GM21423 (cell line): ENCODE measurements at regions not wholly inside any gene's neighbourhood (a gene's known extent, or its start where the extent isn't known, plus 50 kb on each side); places are given as distances from the start of the nearest gene placed in this dataset.

ENCODE experiments used
- ATAC-seq: cut with Tn5 transposase; IDR thresholded peaks from one replicate; pipeline ENCODE4 v1.9.1; 2021; ENCODE audit warnings: mild to moderate bottlenecking, moderate library complexity; ENCODE audit not compliant: unreplicated experiment

- ATAC-seq, result no peak
These were observed 65.8 kb upstream of the FRMD4A start for GRCh38 chr10:14396411-14397048.

DNA sequence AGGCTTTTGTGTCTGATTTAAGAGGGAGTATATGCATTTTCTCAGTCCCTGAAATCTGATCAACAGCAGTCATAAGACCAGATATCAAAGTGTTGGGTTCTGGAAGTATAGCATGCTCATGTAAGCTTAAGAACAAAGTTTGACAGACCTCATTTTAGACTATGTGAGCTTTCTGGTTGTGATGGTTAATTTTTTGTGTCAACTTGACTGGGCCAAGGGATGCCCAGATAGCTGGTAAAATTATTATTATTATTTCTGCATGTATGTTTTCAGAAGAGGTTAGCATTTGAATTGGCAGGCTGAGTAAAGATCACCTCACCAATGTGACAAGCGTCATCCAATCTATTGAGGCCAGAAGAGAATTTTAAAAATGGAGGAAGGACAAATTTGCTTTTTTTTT lies 63.5 kb upstream of the FRMD4A start:
- ATAC-seq, result no peak

DNA sequence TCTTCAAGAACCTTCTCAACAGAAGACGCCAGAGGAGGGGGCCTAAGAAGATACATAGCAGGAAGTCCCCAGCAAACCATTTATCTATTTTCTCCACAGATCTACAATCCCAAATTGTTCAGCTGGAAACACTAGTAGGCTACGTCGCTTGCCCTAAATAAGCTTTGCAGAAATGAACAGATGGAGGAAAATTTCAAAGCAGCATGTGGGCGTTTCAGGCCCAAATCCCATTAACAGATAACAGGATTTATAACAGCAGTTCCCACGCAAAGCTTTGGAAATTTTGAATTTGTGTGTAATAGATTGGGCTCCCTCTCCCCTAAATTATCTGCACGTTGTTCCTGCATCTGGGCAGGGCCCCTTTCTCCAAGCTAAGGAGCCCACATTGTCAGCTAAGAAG lies 60.6 kb upstream of the FRMD4A start:
- no peak for ATAC-seq

DNA sequence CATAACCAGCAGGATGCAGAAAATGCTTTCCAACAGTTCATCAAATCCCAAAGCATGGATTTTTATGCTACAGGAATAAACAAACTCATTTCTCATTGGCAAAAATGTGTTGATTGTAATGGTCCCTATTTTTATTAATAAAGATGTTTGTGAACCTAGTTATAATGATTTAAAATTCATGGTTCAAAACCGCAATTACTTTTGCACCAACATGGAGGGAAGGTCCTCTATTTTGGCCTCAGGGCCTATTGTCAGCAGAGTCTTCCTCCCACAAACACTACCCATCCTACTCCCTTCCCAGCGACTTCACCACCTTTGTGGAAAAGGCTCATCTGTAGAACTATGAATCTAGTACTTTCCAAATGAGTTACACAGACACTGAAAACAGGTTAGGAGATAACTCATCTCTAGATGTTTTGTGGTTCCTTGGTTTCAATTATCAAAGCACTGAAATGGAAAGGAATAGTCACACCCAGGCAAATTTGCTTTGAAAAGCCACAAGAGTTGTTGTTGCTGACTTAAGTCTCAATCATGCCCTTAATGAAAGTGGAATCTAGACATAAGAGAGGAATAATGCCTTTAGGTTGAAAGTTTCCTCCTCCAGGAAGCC lies 59.4 kb upstream of the FRMD4A start:
- ATAC-seq, result peak; percentile 85

- no peak for ATAC-seq
These were observed 55.2 kb upstream of the FRMD4A start for GRCh38 chr10:14385596-14386593.

DNA sequence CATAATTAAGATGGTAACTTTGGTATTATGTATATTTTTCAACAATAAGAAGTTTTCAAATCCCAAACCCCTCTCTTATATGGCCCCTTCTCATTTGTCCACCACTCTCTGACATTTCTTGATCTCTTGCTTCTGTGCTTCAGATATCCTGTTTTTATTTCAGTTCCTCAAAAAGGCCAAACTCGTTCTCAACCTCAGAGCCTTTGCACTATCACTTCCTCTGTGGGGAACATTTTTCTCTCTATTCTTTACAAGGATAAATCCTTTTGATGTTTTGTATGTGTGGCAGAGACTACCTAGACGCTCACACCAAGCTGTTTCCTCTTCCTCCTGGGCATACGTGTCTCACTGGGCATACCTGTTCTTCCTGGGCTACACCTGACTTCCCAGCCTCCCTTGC lies 54.2 kb upstream of the FRMD4A start:
- ATAC-seq, result no peak

- ATAC-seq, result no peak
These were observed 53.5 kb upstream of the FRMD4A start for GRCh38 chr10:14384116-14384730.

DNA sequence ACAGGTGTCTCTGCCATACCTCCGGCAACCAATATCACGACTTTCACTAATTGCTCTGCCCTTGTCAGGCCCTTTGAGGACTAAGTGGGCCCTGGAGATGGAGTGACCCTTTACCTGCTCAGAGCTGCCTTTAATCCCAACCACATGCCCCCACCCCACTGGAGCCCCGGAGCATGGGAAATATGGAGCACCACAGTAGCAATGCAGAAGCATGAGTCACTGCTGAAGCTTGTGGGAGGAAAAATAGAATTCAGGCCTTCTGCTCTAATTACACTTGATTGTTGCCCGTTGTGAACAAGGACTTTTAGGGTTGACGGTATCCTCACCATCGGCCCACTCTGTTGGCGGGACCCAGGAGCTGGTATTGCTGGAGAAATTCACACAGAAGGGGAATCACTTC lies 52.5 kb upstream of the FRMD4A start:
- no peak for ATAC-seq

GRCh38 chr10:14382531-14382930 lies 51.8 kb upstream of the FRMD4A start:
- no peak for ATAC-seq

DNA sequence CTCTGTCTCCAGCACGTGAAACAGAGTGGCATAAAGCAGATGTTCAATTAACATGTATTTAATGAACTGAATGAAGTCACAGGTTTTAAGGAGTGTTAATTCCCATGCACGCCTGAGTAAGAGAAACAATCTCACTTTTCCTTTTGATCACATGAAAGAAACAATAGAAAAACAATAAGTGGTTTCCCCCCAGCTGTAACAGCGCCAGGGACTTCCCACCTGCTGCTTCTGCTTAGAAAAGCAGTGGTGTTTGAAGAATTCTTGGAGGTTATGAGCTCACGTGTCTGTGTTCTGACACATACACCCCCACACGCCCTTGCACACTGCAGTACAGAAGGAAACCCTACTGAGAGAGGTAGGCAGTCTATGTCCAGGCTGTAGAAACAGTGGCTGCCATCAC lies 51.3 kb upstream of the FRMD4A start:
- ATAC-seq, result peak; percentile 51

- ATAC-seq, result no peak
These were observed 50.8 kb upstream of the FRMD4A start for GRCh38 chr10:14381475-14381874.

DNA sequence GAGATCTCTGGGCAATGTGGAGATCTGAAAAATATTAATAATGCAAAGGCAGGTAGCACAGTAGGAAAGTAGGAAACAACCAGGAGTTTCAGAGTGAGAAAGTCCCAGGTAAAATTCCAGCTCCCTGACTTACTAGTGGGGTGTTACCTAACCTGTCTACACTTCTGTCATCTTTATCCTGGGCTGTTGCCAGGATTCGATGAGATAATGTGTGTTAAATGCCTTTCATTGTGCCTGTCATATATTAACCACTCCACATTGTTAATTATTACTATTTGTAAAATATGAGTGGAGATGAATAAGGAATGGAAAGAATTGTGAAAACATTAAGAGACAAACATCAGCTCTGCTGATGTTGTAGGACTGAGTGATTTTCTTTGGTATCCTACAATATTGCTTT lies 50.0 kb upstream of the FRMD4A start:
- no peak for ATAC-seq
